Neutrophil (primary cell): ENCODE measurements at regions not wholly inside any gene's neighbourhood (a gene's known extent, or its start where the extent isn't known, plus 50 kb on each side); places are given as distances from the start of the nearest gene placed in this dataset.

Experiments used
- H3K27ac ChIP-seq: fragments of 200-600 bp; sonication (generic); 2 replicates; pipeline ENCODE4 v1.5.1; 2016; ENCODE audit warnings: mild to moderate bottlenecking, moderate library complexity
- H3K27me3 ChIP-seq: fragments of 200-600 bp; sonication (generic); 2 replicates; pipeline ENCODE4 v1.6.0; 2016; ENCODE audit warnings: mild to moderate bottlenecking
- H3K36me3 ChIP-seq: fragments of 200-600 bp; sonication (generic); 2 replicates; pipeline ENCODE4 v1.5.1; 2017
- H3K4me1 ChIP-seq, 2 experiments: fragments of 200-600 bp in 1 of 2; sonication (generic) in 1 of 2; 1 replicate in 1 of 2; 2 replicates in 1 of 2; pipeline versions ENCODE4 v1.5.1 to v1.6.1; 2013 to 2016; ENCODE audit warnings: low read depth in 1 of 2, low read length in 1 of 2, mild to moderate bottlenecking in 1 of 2, moderate library complexity in 1 of 2; ENCODE audit not compliant: control insufficient read depth in 1 of 2, insufficient read depth in 1 of 2
- H3K4me3 ChIP-seq, 2 experiments: fragments of 200-600 bp in 1 of 2; sonication (generic) in 1 of 2; 1 replicate in 1 of 2; 2 replicates in 1 of 2; pipeline ENCODE4 v1.5.1; 2013 to 2016; ENCODE audit warnings: low read depth in 1 of 2, low read length in 1 of 2, mild to moderate bottlenecking in 1 of 2, moderate library complexity in 1 of 2
- H3K9me3 ChIP-seq: fragments of 200-600 bp; sonication (generic); 2 replicates; pipeline ENCODE4 v1.5.1; 2016
- CTCF ChIP-seq: fragments of 200-600 bp; sonication (generic); IDR thresholded peaks from 2 replicates; pipeline ENCODE4 v1.5.1; 2016; ENCODE audit warnings: antibody characterized with exemption

GRCh38 chr12:131219670-131220330 is 266.1 kb downstream of the ADGRD1 start:
- Histone ChIP-seq H3K27me3 (peaks cover 70% of the 10 kb centered on the region), H3K36me3 (no peaks in the 10 kb centered on the region), H3K9me3 (no peaks in the 10 kb centered on the region), H3K4me3 (no peak overlapping the region), H3K4me1 (no peaks in the 10 kb centered on the region), H3K27ac (no peak overlapping the region)
- TF ChIP-seq CTCF, result no peak

GRCh38 chr12:131220331-131220685 is 266.6 kb downstream of the ADGRD1 start:
- H3K27ac ChIP-seq, result no peak overlapping the region
- peaks cover 70% of the 10 kb centered on the region for H3K27me3 ChIP-seq
- no peak overlapping the region for H3K4me3 ChIP-seq
- no peaks in the 10 kb centered on the region for H3K36me3 ChIP-seq
- no peaks in the 10 kb centered on the region for H3K4me1 ChIP-seq
- no peak for TF ChIP-seq CTCF
- no peaks in the 10 kb centered on the region for H3K9me3 ChIP-seq

GRCh38 chr12:131221061-131221956 is 267.6 kb downstream of the ADGRD1 start:
- Histone ChIP-seq H3K4me1 (no peaks in the 10 kb centered on the region), H3K27ac (no peak overlapping the region), H3K4me3 (no peak overlapping the region), H3K9me3 (no peaks in the 10 kb centered on the region), H3K36me3 (no peaks in the 10 kb centered on the region), H3K27me3 (peaks cover 70% of the 10 kb centered on the region)
- TF ChIP-seq CTCF, result no peak

GRCh38 chr12:131221957-131222328 is 268.2 kb downstream of the ADGRD1 start:
- TF ChIP-seq CTCF, result no peak

GRCh38 chr12:131222329-131223139 is 268.8 kb downstream of the ADGRD1 start:
- H3K4me1 ChIP-seq, result no peaks in the 10 kb centered on the region
- H3K36me3 ChIP-seq, result no peaks in the 10 kb centered on the region
- H3K9me3 ChIP-seq, result no peaks in the 10 kb centered on the region
- H3K27me3 ChIP-seq, result peaks cover 58% of the 10 kb centered on the region
- TF ChIP-seq CTCF, result no peak
- H3K4me3 ChIP-seq, result no peak overlapping the region
- H3K27ac ChIP-seq, result no peak overlapping the region

More at GRCh38 chr12:131221957-131222328, 268.2 kb downstream of the ADGRD1 start:
- H3K9me3 ChIP-seq, result no peaks in the 10 kb centered on the region
- H3K36me3 ChIP-seq, result no peaks in the 10 kb centered on the region
- H3K27ac ChIP-seq, result no peak overlapping the region
- H3K4me3 ChIP-seq, result no peak overlapping the region
- peaks cover 64% of the 10 kb centered on the region for H3K27me3 ChIP-seq
- H3K4me1 ChIP-seq, result no peaks in the 10 kb centered on the region
